Fibroblast of peridontal ligament (primary cell): ENCODE measurements at regions not wholly inside any gene's neighbourhood (a gene's known extent, or its start where the extent isn't known, plus 50 kb on each side); places are given as distances from the start of the nearest gene placed in this dataset.
"Not testable (repeated sequence)": the region's sequence is repeated elsewhere in the genome, so short reads cannot be mapped to it uniquely, and the experiment has no call there.

ENCODE experiments used
- DNase-seq: peaks from one replicate; pipeline ENCODE4 v3.0.0-alpha.2; 2010; ENCODE audit errors: extremely low read depth

DNA sequence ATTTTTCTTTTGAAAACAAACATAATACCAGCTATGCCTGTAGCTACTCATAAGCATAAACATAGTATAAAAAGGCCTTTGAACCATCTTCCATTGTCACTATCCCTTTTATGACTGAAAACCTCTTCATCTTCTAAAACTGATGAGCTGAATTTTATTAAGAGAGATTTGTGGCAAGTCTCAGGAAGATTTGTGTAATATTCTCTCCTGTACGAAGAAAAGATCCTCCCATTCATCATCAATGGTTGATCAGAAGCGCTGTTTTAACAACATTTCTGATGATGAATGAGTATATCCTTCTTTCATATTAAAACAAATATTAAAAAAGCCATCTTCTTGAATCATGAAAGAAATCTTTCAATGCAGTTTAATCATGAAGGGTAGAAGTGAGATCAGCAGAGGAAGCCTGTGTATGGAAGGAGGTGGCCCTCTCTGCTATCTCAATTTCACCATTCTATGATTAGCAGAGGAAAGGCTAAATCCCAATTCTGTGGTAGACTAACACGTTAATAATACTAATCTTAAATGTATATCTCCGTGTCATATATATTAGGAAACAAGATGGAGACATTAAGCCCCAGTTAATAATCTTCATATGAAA, 430.2 kb downstream of the FRK start:
- DNase-seq = no peak

DNA sequence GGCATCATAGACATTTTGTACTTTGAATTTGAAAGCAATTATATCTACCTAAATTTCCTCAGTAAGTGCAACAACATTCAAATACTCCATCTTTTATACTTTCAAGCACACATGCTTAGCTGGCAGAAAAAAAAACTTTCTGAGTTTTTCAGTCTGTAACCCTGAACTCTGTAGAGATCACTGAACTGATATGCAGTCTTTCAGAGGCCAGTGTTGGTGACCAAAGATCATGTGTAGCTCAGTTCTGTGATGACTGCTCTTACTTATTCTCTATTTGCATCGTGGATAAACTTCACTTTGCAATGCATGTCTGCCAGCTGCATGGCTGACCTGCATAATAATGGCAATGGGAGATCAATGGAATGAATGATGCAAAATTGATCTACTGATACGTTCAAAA, 431.3 kb downstream of the FRK start:
- no peak for DNase-seq

DNA sequence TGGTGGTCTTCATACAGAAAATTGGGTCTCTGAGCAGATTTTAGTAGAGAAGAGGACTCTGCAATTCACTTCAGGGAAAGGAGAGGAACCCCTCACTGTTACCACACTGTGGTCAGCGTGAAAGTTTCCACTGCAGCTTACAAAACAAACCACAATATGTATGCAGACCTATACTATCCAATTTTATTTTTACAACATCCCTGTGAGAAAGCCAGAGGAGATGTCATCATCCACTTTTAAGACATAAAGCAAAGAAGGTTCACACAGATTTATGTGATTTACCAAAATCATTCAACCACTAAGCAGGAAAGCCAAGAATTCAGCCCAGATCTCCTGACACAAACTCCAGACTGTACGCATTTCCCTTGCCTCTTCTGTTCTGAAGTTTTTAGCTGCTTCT, 442.4 kb downstream of the FRK start:
- DNase-seq = peak; percentile 56

DNA sequence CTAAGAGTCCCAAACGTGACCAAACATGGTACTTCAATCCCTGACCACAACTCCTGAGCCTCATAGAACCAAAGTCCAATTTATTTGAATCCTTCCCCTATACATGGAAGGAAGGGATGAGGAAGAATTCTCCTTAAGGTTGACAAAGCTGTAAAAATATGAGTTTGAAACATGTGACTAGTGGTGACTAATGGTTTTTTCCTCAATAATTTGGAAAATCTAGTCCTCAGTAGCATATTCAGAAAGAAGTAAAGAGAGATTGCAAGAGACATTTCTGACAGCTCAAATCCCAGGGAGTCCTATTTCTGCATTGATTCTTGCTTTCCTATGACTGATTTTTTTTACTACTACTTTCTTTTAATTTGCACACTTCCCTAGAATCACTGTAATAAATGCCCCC, 443.7 kb downstream of the FRK start:
- DNase-seq = peak; percentile 12

DNA sequence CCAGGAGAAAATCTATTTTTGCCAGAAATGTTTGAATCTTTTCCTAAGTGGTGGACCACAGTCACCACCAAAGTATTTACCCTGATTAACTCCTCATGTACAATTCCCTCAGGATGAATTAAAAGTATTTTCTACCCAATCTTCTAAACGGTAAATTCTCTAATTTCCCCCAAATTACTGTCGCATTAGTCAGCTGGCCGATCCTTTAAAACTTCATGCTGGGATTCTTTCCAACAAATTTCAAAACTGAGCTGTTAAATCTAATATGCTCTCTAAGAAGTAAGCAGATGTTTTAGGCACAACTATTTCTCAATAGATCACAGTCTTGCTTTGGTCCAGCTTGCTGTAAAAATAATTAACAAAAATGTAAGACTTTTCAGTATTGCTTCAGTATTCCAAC, 447.2 kb downstream of the FRK start:
- DNase-seq = peak; percentile 99

DNA sequence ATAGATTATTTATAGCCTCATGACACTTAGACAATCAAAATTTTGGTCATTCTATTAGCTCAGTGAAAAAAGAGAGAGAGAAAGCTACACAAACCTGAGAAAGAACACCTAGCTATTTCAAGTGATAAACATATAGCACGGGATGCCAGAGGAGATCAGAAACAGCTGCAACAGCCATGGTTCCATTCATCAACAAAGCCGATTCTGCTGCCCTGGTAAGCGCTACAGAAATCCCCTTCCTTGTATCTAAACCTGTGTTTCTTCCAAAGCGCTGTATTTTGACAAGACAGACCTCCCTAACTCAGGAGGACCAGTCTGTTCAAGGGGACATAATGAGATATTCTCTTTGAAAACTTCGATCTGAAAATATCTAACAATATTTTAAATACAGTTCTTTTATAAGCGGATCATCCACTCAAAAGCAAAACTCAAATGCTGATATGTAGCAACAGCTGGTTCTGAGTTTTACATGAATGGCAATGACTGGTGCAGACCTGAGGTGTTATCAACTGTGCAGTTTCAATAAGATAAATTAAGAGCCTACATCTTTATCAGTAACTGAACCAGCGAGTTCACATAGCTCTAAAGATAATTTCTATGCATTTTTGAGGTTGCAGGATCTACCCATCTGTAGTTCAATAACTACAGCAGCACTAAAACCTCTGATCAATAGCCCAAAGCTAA, 447.8 kb downstream of the FRK start:
- DNase-seq = no peak

DNA sequence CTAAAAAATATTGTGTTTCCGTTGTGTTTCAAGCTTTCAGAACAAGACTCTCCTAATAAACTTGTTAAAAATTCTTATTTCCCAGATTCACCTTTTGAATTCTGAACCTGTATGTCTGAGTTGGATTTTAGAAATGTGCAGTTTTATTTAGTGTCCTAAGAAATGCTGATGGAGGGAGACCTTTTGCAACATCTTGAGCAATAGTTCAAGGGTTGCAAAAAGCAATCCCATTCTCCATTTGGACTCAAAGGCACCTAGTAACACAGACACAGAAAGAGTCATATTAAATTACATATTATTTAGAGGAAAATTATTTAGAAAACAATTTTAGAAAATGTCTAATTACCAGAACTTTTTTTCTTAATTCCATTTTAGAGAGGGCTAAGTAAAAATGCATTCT, 448.5 kb downstream of the FRK start:
- no peak for DNase-seq

DNA sequence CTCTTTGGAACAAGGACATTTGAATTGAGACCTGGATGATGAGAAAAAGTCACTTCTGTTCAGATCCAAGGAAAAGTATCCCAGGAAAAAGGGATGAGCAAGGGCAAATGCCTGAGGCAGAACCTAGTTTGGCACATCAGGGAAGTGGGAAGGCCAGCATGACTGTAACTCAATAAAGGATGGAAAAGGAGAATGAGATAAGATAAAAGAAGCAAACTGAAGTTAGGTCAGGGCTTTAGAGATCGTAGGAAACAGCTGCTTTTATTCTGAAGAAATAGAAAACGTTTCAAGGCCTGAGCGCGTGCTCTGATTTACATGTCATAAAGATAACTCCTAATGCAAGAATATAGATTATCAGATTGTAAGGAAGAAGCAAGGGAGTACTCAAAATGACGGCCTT, 450.0 kb downstream of the FRK start:
- DNase-seq = no peak

DNA sequence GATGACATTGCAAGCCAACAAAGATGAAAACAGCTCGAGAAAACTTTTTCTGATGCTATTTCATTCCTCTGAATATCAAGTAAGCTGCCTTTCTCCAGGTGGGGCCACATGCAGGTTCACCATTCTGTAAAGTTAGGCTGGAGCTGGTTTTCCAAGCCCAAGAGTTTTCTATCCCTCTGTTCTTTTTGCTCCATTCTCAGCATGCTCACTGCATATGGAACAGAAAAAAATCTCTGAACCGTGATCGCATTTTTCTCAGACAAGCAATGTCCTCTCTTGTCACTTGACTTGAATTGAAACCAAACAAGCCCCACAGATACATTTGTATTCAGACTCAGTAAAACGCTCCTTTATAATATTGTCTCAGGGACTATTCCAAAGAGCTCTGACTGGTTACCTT, 451.6 kb downstream of the FRK start:
- no peak for DNase-seq

DNA sequence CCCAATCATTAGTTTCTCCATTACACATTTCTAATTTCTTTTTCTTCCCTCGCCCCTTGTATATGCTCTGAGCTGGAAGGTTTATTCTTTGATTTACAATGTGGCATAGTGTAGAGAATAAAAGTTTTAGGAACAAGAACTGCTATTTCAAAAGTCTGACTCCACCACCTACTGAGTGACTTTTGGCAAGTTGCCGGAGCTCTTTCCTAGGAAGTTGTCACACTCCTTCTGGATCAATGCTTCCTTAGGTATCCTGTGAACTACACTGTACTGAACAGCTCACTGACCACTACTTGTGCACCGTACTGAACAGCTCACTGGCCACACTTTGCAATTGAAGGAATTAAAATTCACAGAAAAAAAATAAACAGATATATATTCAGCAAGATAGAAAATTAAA, 458.2 kb downstream of the FRK start:
- DNase-seq = no peak

DNA sequence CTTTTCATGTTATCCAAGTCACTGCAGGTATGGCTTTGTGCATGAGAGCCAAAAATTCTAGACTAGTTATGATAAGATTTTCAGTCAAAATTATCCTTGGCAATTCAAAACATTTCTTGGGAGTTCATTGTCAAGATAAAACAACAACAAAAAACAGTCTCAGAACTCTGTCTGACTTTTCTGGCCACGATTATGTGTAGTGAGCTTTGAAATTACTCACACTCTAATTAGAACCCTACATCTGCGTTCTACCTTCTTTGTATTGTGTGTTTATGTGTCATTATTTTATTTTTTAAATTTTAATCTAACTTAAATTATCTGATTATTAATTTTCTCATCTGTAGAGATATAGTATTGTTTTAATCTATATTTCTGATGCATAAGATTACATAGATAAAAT, 459.2 kb downstream of the FRK start:
- DNase-seq = no peak

DNA sequence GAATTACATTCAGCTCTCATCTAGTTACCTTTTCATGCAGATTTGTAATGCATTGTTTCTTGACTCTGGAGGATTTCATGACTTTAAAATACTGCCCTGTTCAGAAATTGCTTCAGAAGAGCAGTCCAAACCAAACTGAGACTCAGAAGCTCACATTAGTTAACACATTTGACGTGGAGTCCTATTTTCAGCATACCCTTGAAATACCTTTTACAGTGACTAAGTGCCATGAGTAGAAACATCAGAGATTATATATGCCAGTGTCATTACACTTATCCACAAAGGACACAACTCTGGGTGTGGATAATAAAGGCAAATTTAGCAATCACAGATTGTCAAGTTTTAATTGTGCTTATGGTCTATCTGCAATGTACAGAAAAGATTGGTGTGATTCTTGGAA, 459.6 kb downstream of the FRK start:
- no peak for DNase-seq

DNA sequence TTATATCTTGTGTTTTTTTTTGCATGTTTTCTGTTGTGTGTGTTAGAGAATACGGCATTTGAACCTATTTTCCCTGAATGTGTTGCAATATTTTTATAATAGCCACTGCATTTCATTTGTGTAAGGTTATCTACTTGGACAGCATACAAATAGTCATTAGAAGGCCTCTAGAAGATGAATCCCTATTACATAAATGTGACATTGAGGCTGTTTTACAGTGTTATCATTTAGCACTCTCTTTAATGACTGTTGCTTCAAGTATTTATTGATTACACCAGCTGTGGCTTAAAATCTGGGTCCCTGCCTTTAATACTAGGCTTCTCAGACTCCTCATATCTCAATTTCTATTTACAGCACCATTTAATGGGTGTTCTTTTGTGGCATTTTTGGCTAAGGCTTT, 465.8 kb downstream of the FRK start:
- no peak for DNase-seq

DNA sequence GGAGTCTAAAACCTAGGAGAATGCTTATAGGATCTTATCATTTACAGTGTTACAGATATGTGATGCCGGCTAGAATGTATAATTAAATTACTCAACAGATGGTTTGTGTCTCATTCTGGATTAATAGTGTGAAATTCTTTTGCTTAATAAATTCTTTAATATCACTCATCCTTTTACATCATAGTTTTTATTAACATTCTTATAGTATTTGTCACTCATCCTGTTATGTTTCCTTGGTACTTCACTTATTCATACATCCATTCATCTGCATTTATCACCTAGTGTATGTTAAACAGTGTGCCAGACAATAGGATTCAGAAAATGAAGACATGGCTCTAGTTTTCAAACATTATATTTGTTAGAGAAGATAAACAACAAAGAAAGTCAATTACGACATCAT, 468.7 kb downstream of the FRK start:
- DNase-seq = no peak

DNA sequence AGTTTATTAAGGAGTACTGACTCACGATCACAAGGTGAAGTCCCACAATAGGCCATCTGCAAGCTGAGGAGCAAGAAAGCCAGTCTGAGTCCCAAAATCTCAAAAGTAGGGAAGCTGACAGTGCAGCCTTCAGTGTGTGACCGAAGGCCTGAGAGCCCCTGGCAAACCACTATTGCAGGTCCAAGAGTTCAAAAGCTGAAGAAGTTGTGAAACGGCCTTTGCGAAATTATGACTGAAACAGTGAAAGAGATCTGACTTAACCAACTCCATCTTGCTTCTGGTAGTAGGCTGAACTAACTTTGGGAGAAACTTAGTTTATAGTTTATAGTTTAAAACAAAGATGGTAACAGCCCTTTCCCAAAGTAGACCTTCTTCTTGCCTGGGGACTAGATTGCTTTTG, 471.6 kb downstream of the FRK start:
- not testable (repeated sequence) for DNase-seq

DNA sequence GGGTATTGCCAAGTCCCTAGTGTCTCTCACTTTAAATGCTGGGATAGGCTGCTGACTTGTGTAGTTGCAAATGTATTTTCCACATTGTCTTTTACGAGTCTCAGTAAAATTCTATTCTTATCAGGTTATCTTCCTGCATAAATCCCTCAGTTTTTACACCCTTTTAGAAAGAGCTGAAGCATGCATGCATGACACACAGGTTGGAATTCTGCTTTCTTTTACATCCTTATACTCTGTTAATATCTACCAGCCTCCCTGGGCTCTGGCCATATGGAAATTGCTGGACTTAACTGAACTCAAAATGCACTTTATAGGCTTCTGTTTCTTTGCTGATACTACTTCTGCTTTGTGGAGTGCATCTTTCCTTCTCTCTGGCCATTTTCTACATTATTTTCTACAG, 477.4 kb downstream of the FRK start:
- DNase-seq = no peak

DNA sequence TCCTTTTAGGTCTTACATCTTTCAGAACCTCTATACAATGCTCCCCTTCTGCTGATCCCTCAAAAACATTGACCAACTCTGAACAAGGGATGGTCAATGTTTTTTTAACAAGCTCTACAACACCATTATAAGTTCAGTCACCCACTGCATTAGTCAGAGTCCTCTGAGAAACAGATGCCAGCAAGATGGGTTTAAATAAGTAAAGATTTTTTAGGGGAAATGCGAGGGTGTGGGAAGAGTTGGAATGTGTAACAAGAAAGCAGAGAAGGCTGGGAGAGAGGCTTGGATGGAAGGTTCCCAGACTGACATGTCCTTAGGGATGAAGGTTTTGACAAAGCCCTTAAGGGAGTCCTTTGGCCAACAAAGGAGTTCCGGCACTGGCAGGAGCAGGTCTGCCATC, 478.3 kb downstream of the FRK start:
- DNase-seq = no peak

DNA sequence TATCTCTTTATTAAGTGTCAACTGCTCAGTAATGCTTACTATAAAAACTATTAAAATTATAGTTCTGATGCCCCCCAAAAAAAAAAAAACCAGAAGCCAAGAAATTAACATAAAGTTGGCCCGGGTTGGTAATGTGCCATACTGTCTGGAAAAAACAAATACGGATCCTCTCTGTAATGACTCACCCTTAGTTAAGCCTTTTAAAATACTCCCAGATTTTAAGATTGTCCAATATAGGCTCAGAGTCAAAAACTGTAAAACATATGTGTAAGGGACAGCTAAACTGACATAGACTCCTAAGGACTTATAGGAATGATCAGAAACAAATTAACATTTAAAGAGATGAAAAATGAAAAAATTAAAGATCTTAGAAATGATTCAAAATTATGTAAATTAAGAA, 481.1 kb downstream of the FRK start:
- not testable (repeated sequence) for DNase-seq

DNA sequence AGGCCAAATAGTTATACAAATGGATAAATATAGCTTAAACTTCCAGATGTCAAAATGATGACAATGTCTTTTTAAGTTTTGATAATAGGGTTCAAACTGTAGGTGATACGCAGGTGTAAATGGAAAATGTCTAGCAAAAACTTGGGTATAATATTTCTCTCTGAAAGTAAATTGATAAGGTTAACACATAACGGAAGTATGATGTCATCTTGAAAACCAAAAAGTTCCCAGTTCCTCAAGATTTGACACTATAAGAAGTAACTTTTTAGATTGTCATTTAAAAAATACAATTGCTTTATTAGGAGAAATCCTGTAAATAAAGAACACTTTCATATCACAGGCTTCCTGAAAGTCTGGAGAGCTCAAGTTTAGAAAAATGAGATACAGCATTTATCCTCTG, 483.4 kb downstream of the FRK start:
- DNase-seq = no peak

DNA sequence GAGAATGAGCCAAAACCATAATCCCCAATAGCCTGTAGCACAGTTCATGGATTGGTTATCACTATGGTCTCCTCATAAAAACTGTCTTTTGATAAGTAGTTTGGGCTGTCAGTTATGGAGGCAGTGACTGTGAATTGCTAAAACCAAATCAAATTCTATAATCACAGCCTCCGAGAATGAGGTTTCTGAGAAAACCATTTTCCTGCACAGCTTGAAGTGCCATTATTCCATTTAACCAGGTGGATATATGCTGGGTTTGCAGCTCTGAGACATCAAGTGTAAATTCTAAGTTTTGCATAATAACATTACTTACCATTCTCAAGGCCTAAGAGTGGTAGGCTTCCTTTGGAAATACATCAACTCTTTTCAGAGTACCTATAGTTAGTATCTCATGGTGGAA, 485.4 kb downstream of the FRK start:
- no peak for DNase-seq

DNA sequence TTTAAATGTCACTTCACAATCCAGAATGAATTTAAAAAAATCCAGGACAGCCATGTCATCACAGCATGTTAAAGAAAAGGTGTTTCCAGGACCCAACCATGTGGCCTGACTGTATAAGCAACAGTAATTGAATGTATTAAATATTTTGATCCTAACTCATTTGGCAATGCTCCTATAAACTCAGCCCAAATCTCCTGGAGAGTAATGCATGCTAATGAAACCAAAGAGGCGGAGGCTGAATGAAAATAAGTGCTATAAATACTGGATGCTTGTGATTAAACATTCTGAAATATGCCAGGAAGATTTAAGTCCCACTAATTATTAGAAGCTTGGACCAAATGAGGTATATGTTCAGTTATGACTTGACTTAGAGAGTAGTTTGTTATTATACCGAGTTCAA, 486.8 kb downstream of the FRK start:
- DNase-seq = no peak

DNA sequence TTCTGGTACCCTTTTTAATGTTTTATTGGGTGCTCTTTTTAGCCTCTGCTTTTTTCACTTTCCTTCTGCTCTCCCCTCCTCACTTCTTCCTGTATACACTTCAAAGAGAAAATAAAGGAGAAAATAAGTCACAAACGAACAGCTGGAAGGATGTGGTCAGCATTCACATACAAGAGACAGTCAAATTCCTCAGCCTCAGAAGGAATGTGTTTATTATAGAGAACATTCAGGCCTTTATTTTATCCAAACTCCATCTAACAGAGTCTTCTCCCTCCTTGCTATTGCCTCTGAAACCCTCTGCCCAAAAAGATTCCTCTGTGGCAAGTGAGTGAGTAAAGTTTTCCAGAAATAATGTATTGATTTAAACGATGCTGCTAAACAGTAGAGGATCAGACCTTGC, 490.4 kb downstream of the FRK start:
- peak; percentile 3 for DNase-seq

DNA sequence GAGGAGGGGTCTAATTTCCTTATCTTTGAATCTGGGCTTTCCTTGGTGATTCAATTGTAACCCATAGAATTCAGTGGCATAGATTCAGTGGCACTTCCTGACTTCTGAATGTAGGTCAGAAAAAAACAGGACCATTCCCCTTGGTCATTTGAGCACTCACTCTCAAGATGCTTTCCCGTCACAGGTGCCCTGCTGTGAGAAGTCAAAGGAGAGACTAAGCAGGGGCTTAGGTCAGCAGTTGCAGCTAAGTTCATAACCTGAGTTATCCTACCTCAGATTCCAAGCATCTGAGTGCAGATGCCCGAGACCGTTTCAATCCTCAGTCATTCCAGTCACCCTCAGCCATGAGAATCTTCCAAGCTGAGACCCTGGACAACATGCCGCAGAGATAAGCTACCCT, 506.6 kb downstream of the FRK start:
- DNase-seq = no peak

DNA sequence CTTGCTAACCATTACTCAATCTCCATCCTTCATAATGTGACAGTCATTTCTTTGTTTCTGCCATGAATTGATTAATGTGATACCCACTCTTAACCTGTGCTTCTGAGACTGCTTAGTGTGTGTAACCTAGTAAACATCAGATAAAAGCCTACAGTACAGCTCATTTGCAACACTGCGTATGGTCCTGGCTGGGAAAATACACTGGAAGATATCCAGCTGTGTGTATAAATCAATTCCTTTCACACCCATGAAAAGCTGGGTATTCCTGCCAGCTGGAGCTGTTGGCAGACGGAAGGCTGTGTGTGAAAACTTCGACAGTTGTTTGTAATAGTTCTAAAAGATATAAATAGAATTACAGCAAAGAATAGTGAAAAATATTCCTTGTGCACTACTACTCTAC, 509.2 kb downstream of the FRK start:
- no peak for DNase-seq
